ENCODE measurements at regions not wholly inside any gene's neighbourhood (a gene's known extent, or its start where the extent isn't known, plus 50 kb on each side); places are given as distances from the start of the nearest gene placed in this dataset.

DNA sequence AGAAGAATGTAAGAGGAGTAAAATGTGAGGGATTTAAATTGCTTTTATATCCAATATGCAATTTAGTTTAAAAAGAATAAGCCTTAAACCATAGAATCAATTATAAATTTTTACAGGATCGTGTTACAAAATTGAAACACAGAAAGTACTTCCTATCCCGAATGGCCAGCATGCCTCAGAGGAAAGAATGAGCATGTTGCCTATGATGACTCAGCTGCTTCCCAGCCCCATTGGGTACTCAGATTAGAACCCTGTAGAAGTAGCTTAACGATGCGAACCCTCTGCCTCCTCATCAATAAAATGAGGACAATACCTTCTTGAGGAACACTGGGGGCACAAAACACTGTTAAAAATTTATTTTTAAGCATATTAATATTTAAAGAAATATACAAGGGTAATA, 113.4 kb upstream of the CDK1 start:
- no peak for DNase-seq

DNA sequence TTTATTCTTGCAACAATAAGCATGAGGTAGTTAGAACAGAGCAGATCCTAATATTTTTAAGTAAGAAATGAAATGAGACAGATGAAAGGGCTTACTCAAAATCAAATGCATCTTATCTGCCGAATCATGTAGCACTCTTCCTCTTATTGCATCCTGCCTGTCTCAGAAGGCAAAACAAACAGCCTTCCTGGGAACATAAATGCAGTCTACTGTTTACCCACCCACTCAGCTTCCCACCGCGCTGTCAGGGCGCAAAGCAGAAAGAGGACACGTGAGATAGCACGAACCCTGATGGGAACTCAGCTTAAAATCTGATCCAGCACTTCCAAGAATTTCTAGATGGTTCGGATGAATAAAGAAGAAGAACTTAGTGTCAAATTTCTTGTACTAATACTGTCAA, 114.4 kb upstream of the CDK1 start:
- no peak for DNase-seq

DNA sequence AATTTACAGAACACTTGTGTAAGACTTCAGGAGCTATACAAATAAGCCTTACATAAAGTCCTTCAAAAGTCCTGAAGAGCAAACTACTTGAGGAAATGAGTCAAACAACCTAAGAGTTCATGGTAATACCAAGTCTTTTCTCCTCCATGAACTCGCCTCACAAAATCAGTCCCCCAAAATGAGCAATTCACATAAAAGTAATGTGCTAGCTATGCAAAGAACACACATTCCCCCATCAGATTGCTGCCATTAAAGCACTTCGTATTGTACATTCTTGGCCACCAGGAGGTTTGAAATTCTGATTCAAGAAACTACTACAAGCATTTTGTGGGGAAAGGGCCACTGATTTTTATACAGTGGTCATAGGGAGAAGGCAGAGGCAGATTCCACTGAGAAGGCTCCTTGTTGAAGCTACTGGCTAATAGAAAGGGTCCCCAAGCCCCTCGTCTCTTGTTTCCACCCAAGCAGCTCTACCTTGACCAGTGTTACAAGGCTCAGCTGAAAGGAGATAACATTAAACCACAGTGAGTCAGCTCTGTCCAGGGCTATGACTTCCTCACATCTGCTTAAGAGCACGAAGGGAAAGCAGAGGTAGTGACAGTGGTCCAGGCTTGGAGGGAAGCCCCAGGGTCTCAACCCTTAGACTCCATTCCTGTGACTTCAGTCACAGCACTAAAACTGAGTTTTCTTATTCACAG, 115.2 kb upstream of the CDK1 start:
- DNase-seq: no peak

DNA sequence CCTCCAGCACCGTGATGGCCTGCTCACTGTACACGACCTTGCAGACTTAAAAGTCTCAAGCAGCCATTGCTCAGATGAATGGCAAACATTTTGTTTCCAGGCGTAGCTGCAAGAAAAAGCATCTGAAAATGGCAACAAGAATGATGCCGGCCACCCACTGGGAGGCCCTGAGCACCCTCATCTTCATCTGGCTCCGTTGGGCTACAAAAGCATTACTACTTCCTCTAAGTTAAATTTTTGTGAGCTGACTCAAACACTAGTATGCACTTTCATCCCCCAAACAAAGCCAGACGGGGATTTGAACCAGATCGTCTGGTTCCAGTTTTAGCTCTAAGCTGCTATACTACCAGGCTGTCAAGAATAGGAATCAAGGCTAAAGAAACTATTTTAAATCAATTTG, 116.6 kb upstream of the CDK1 start:
- DNase-seq: no peak

GRCh38 chr10:60660625-60661024, 117.7 kb upstream of the CDK1 start:
- no peak for DNase-seq

- DNase-seq: no peak
These were observed 123.3 kb upstream of the CDK1 start for GRCh38 chr10:60654813-60655464.

GRCh38 chr10:60652628-60653027, 125.7 kb upstream of the CDK1 start:
- DNase-seq: no peak

DNA sequence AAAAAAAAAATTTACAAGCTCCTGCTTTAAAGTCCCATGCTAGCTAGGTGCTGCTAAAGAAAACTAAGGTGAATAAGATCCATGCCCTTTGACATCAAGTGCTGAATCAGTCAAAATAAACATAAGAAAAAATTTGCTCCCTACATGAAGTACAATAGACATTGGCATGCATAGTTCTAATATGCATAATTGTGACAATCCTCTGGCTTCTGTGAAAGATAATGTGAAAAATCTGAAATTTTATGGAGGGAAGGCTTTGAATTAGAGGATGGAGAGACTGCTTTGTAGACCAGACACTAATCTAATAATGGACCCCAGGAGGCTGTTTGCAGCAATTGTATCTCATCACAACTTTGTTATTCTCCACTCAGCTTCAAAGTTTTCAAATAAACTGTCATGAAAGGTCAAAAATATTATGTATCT, 127.9 kb upstream of the CDK1 start:
- DNase-seq: no peak

DNA sequence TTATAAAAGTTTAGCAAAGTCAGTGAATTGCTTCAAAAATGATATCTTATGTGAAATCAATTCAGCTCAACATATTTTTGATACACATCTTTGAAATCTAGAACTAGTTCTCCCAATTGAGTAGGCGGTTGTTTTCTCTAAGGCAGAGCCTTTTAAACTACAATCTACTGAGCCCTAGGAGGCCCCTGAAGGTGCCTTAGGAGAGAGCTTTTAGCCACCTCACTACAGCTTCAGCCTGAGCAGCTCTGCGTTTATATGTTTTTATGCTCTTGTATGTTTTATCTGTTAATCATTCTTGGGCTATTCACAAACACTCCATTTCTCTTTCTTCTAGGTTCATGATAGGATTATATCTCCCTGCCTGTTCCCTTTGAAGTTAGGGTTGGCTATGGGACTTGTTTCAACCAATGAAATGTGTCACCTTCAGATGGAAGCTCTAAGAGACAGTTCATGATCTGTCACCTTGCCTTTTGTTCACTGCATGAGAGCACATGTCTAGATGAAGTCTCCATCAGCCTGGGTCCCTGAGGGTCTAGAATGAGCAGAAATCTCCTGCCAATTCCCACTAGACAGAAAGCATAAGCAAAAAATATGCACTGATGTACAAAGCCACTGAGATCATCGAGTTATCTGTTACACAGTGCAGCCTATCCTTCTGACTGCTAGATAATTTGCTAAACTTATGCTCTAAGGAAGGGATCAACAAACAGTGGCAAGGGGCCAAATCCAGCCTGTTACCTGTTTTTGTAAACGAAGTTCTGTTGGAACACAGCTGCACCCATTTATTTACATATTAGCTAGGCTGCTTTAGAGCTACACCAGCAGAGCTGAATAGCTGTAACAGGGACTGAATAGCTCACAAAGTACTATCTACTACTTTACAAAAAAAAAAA, 128.5 kb upstream of the CDK1 start:
- DNase-seq: no peak

- no peak for DNase-seq
These were observed 129.5 kb upstream of the CDK1 start for GRCh38 chr10:60648761-60649160.

- DNase-seq: no peak
These were observed 131.1 kb upstream of the CDK1 start for GRCh38 chr10:60646966-60647796.

GRCh38 chr10:60645980-60646379, 132.3 kb upstream of the CDK1 start:
- DNase-seq: no peak

DNA sequence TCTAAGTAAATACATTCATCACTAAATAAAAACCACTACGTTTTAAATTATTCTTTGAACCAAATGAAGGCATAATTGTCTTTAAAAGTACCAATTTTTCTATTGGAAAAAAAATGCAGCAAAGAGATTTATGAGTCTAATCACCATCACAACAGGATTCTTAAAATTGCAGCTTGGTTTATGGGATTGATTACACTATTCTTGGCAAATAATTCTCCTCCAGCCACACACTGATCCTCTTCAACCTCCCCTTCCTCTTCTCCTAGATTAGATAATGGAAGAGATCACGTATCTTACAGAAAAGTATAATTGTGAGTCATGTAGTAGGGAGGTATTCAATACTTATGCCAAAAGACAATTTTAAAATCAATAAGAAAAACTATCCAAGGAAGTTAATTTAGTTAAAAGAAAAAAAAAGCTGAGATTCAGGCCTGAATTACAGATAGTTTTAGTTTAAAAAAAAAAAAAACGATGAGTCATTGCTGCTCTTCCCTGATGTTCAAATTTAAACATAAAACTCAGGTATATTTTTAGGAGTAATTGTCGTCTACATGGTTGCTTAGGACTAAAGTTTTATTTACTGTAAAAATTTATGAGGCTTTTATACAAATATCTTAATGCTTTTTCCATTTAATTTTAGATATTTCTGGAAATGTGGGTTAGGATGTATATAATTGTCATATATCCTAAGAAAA, 133.7 kb upstream of the CDK1 start:
- DNase-seq: no peak

DNA sequence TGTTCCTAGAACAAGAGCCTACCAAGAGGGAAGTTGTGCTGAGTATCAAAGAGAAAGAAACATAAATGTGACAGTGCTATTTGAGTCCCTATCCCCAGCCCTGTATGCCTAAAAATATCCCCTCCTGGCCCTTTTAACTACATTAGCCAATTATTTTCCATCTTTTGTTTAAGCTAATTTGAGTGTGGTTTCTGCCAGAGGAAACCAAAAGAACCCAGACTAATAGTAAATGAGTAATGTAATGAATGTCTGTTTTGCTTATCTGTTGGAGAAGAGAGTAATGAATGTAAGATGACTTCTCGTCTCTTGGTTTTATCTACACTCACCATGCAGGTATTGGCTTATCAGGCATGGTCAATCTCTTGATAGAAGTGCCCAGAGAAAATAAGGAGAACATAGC, 134.4 kb upstream of the CDK1 start:
- DNase-seq: no peak

DNA sequence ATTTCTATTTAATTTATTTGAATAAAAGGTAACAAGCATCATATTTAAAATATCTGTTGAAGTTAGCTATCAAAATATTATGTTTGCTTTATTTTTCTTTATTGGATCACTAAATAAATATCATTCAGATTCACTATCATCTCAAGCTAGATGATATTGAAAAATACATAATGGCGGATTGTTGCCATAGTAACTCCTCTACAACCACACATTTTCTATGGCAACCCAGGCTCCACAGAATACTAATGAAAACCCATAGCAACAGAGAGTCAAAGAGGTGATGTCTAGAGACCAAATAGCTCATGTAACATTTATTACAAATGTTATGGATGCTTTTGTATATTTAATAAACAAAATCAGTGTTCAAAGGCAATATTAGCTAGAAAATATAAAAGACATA, 148.9 kb upstream of the CDK1 start:
- no peak for DNase-seq

GRCh38 chr10:60627778-60628748, 150.2 kb upstream of the CDK1 start:
- no peak for DNase-seq

GRCh38 chr10:60626037-60626436, 152.2 kb upstream of the CDK1 start:
- no peak for DNase-seq

DNA sequence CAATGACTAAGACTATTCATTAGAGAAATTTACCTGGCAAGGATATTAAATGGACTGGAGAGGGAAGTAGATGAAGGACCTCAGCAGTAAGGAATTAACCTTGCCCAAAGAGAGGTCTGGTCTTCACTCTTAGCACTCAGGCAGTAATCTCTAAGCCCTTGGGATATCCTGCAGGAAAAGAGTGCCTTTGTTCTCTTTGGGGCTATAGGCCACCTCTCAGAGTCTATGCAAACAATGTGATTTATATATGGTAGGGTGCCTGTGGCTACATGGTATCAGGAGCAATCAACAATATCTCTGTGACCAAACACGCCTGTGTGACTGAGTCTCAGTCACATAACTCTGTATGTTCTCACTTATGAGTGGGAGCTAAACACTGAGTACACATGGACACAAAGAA, 154.7 kb upstream of the CDK1 start:
- DNase-seq: no peak

DNA sequence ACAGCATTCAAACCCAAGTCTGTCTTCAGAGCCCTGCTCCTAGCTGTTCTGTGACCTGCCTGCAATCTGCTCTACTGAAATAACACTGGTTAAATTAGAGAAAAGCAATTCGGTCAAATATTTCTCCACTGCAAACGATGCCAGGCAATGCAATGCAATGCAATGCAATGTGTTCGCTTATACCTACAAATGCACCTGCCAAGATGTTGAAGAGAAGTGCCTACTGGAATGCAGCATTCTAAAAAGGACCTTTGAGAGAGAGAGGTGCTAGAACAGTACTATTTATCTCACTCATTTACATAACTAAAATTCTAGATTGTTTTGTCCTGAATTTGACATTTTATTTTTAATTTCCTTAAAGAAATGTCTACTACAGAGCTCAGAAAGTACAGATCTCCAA, 157.3 kb upstream of the CDK1 start:
- no peak for DNase-seq

- DNase-seq: no peak
These were observed 159.4 kb upstream of the CDK1 start for GRCh38 chr10:60618861-60619260.

- DNase-seq: no peak
These were observed 162.7 kb upstream of the CDK1 start for GRCh38 chr10:60615541-60615940.

Data from stimulated activated CD4-positive, alpha-beta T cell treated with anti-CD3 and anti-CD28 coated beads, Interleukin-12 subunit alpha, Interleukin-12 subunit beta, amount 100 ng/mL, for 4 hours (primary cell).